B cell (primary cell): ENCODE measurements at regions not wholly inside any gene's neighbourhood (a gene's known extent, or its start where the extent isn't known, plus 50 kb on each side); places are given as distances from the start of the nearest gene placed in this dataset.
"Not testable (repeated sequence)": the region's sequence is repeated elsewhere in the genome, so short reads cannot be mapped to it uniquely, and the experiment has no call there.

Source experiments
- ATAC-seq: fragments of 200-7000 bp; cut with Tn5 transposase; one replicate; pipeline ENCODE4 v1.10.0; 2021; ENCODE audit warnings: low read depth, mild to moderate bottlenecking, moderate number of reproducible peaks, moderate library complexity
- CTCF ChIA-PET: fragments of 350-600 bp; sonication (Branson Sonifier 250); formaldehyde crosslinking; loops from one replicate; lab custom pipeline; 2021; ENCODE audit warnings: antibody characterized with exemption, inconsistent platforms; lab: Charles Lee
- POLR2A ChIA-PET: fragments of 350-600 bp; sonication (Branson Sonifier 250); formaldehyde crosslinking; loops from one replicate; lab custom pipeline; 2021; ENCODE audit warnings: antibody characterized with exemption; lab: Charles Lee
- DNase-seq: peaks from one replicate; pipeline ENCODE4 v3.0.0; 2013
- H2AFZ ChIP-seq: 2 replicates; pipeline ENCODE4 v1.6.1; 2012; ENCODE audit warnings: mild to moderate bottlenecking, low read depth, low read length; ENCODE audit not compliant: insufficient read depth, poor library complexity, severe bottlenecking
- H3K27ac ChIP-seq, 2 donors: 1 replicate in 1 of 2; 2 replicates in 1 of 2; pipeline ENCODE4 v1.5.1; 2012 to 2013; ENCODE audit warnings: low read length in 2 of 2, mild to moderate bottlenecking in 2 of 2, moderate library complexity in 1 of 2
- H3K27me3 ChIP-seq, 4 experiments: fragments of 200-600 bp in 1 of 4; sonication (generic) in 1 of 4; replicated peaks in 1 of 4; 1 replicate in 2 of 4; 2 replicates in 2 of 4; pipeline versions ENCODE4 v1.6.1 to v1.7.0; 2013 to 2016; ENCODE audit warnings: low read length in 3 of 4, mild to moderate bottlenecking in 2 of 4, mixed read lengths in 1 of 4, moderate library complexity in 1 of 4; ENCODE audit not compliant: insufficient read depth in 4 of 4, control insufficient read depth in 3 of 4; ENCODE audit errors: control extremely low read depth in 1 of 4
- H3K36me3 ChIP-seq, 2 experiments: replicated peaks in 1 of 2; 1 replicate in 1 of 2; 2 replicates in 1 of 2; pipeline versions ENCODE4 v1.6.1 to v1.7.1; 2013; ENCODE audit warnings: low read length in 1 of 2; ENCODE audit not compliant: insufficient read depth in 2 of 2, control insufficient read depth in 1 of 2; ENCODE audit errors: control extremely low read depth in 1 of 2, extremely low read depth in 1 of 2
- H3K4me1 ChIP-seq, 2 donors: fragments of 200-600 bp in 1 of 2; sonication (generic) in 1 of 2; 1 replicate in 1 of 2; 2 replicates in 1 of 2; pipeline versions ENCODE4 v1.5.1 to v1.6.1; 2013 to 2017; ENCODE audit warnings: low read length in 2 of 2; ENCODE audit not compliant: control insufficient read depth in 2 of 2, insufficient read depth in 2 of 2
- H3K4me2 ChIP-seq: replicated peaks from 2 replicates; pipeline ENCODE3; 2012; ENCODE audit warnings: mild to moderate bottlenecking, low read depth, low read length; ENCODE audit not compliant: poor library complexity, severe bottlenecking
- H3K4me3 ChIP-seq, 5 experiments: fragments of 200-600 bp in 1 of 5; sonication (generic) in 1 of 5; 1 replicate in 3 of 5; 2 replicates in 2 of 5; pipeline versions ENCODE4 v1.5.1 to v1.7.0; 2011 to 2016; ENCODE audit warnings: low read length in 4 of 5, mild to moderate bottlenecking in 4 of 5, low read depth in 2 of 5, control low read depth in 1 of 5, moderate library complexity in 1 of 5; ENCODE audit not compliant: insufficient read depth in 1 of 5; ENCODE audit errors: control extremely low read depth in 1 of 5, extremely low read depth in 1 of 5
- H3K79me2 ChIP-seq: fragments of 200-600 bp; sonication (generic); one replicate; pipeline ENCODE4 v1.6.0; 2016; ENCODE audit warnings: low read length; ENCODE audit not compliant: control insufficient read depth, insufficient read depth
- H3K9ac ChIP-seq: fragments of 200-600 bp; sonication (generic); 2 replicates; pipeline ENCODE4 v1.6.1; 2017; ENCODE audit warnings: mild to moderate bottlenecking, low read length, moderate library complexity
- H3K9me3 ChIP-seq, 3 donors: one replicate each; pipeline versions ENCODE4 v1.6.1 to v1.7.1; 2013; ENCODE audit warnings: low read length in 2 of 3; ENCODE audit not compliant: control insufficient read depth in 2 of 3, insufficient read depth in 1 of 3; ENCODE audit errors: control extremely low read depth in 1 of 3
- H4K20me1 ChIP-seq: 2 replicates; pipeline ENCODE4 v1.6.0; 2012; ENCODE audit warnings: mild to moderate bottlenecking, low read length; ENCODE audit not compliant: insufficient read depth, control insufficient read depth, poor library complexity, severe bottlenecking
- H3K27ac Mint-ChIP-seq: one replicate; pipeline ENCODE4 v1.8.0; 2021; ENCODE audit warnings: mixed read lengths
- H3K27me3 Mint-ChIP-seq: one replicate; pipeline ENCODE4 v1.8.0; 2021; ENCODE audit warnings: mixed read lengths
- H3K4me1 Mint-ChIP-seq: one replicate; pipeline ENCODE4 v1.8.0; 2021; ENCODE audit warnings: mixed read lengths
- H3K4me3 Mint-ChIP-seq: one replicate; pipeline ENCODE4 v1.8.0; 2021; ENCODE audit warnings: mixed read lengths
- H3K9me3 Mint-ChIP-seq: one replicate; pipeline ENCODE4 v1.8.0; 2022; ENCODE audit warnings: mixed read lengths; ENCODE audit not compliant: insufficient read depth
- CTCF ChIP-seq: fragments of 200-600 bp; IDR thresholded peaks from one replicate; pipeline ENCODE4 v1.8.0; 2022; ENCODE audit warnings: antibody characterized with exemption, mild to moderate bottlenecking
- EZH2 ChIP-seq: IDR thresholded peaks from 2 replicates; pipeline ENCODE4 v1.6.1; 2012; ENCODE audit warnings: borderline replicate concordance, low read depth, mild to moderate bottlenecking, moderate library complexity, low read length; ENCODE audit not compliant: insufficient read depth, poor library complexity, severe bottlenecking
- WGBS: methylation state at CpG from one replicate; pipeline ENCODE4 v1.1.5; 2013; ENCODE audit warnings: missing lambda C conversion rate; ENCODE audit not compliant: insufficient coverage; 5-methylcytosine and 5-hydroxymethylcytosine counted together
- intact Hi-C: fragments of 100-400 bp; cut with micrococcal nuclease; formaldehyde crosslinking; loops from one replicate; pipeline ENCODE4 v1.10.0; 2022

GRCh38 chr11:110358336-110358735 lies 61.9 kb upstream of the RDX start:
- Mint-ChIP-seq H3K4me1 (no peaks in the 10 kb centered on the region), H3K27ac (no peak overlapping the region), H3K27me3 (peaks cover under 1% of the 10 kb centered on the region), H3K9me3 (no peaks in the 10 kb centered on the region), H3K4me3 (no peak overlapping the region)
- H2AFZ ChIP-seq = no peak overlapping the region
- CTCF ChIA-PET = interaction anchor here (0.7 kb wide), 1 partner anchor 167 kb away, joined by 4 read pairs; no protein-coding TSS in a partner anchor
- no peaks in the 10 kb centered on the region for H4K20me1 ChIP-seq
- H3K4me3 ChIP-seq = no peak overlapping the region
- no peaks in the 10 kb centered on the region for H3K9me3 ChIP-seq
- POLR2A ChIA-PET = no interaction called here
- WGBS = no CpG with 5 or more reads among the region's 3 CpGs
- H3K36me3 ChIP-seq = no peaks in the 10 kb centered on the region
- no peak overlapping the region for H3K4me2 ChIP-seq
- no peak for DNase-seq
- no peaks in the 10 kb centered on the region for H3K4me1 ChIP-seq
- no peaks in the 10 kb centered on the region for H3K27me3 ChIP-seq
- H3K79me2 ChIP-seq = no peaks in the 10 kb centered on the region
- ATAC-seq = no peak
- intact Hi-C loops = no loop called here
- no peak overlapping the region for H3K27ac ChIP-seq
- H3K9ac ChIP-seq = no peak overlapping the region
- TF ChIP-seq CTCF (no peak), EZH2 (no peak)

- H3K4me1 Mint-ChIP-seq, H3K4me3 Mint-ChIP-seq, H3K27ac ChIP-seq, H3K79me2 ChIP-seq, H3K27ac Mint-ChIP-seq, DNase-seq, H3K9me3 Mint-ChIP-seq, H3K4me2 ChIP-seq, H3K9me3 ChIP-seq, H3K4me1 ChIP-seq, H2AFZ ChIP-seq, H3K36me3 ChIP-seq, ATAC-seq, intact Hi-C loops, H3K27me3 ChIP-seq, H3K9ac ChIP-seq, H4K20me1 ChIP-seq, H3K4me3 ChIP-seq, H3K27me3 Mint-ChIP-seq: not testable (repeated sequence)
- ChIA-PET CTCF (interaction anchor here (0.8 kb wide), 1 partner anchor 161 kb away, joined by 4 read pairs; no protein-coding TSS in a partner anchor), POLR2A (interaction anchor here (0.7 kb wide), 1 partner anchor 1507 kb away, joined by 3 read pairs; no protein-coding TSS in a partner anchor)
- WGBS = 100% methylated on average over 1 of the region's 3 CpGs
These were observed 64.5 kb upstream of the RDX start for GRCh38 chr11:110360781-110361408.
